ENCODE measurements at regions not wholly inside any gene's neighbourhood (a gene's known extent, or its start where the extent isn't known, plus 50 kb on each side); places are given as distances from the start of the nearest gene placed in this dataset.

GRCh38 chr2:150917961-150918713 lies 343.5 kb downstream of the RBM43 start:
- TF ChIP-seq MAX (IDR thresholded peaks at IDR 0.05), result no peak
- Histone ChIP-seq H3K4me3 (ENCODE audit: low read depth in 1 of 3, low read length in 3 of 3) (no peak overlapping the region), H3K4me1 (ENCODE audit: control insufficient read depth in 4 of 4, insufficient read depth in 4 of 4, low read length in 3 of 4) (no peaks in the 10 kb centered on the region), H3K36me3 (ENCODE audit: control insufficient read depth in 4 of 4, insufficient read depth in 3 of 4, low read depth in 1 of 4, low read length in 3 of 4) (no peaks in the 10 kb centered on the region), H3K27me3 (ENCODE audit: control insufficient read depth in 4 of 4, insufficient read depth in 4 of 4, low read length in 3 of 4) (no peaks in the 10 kb centered on the region), H3K9me3 (ENCODE audit: control insufficient read depth in 4 of 4, low read length in 3 of 4) (no peaks in the 10 kb centered on the region), H3K27ac (ENCODE audit: low read depth in 1 of 2, low read length in 2 of 2) (no peak overlapping the region), H3K9ac (ENCODE audit: low read depth in 1 of 2, low read length in 2 of 2) (no peak overlapping the region)
- WGBS, result 87% methylated on average over 7 of the region's 7 CpGs
- DNase-seq (ENCODE audit: low spot score), result no peak

GRCh38 chr2:150916467-150917396 lies 344.9 kb downstream of the RBM43 start:
- no peaks in the 10 kb centered on the region for H3K27me3 ChIP-seq (ENCODE audit: control insufficient read depth in 4 of 4, insufficient read depth in 4 of 4, low read length in 3 of 4)
- no peak overlapping the region for H3K27ac ChIP-seq (ENCODE audit: low read depth in 1 of 2, low read length in 2 of 2)
- H3K4me3 ChIP-seq (ENCODE audit: low read depth in 1 of 3, low read length in 3 of 3), result no peak overlapping the region
- H3K36me3 ChIP-seq (ENCODE audit: control insufficient read depth in 4 of 4, insufficient read depth in 3 of 4, low read depth in 1 of 4, low read length in 3 of 4), result no peaks in the 10 kb centered on the region
- TF ChIP-seq RXRA (IDR thresholded peaks at IDR 0.05) (no peak), RAD21 (IDR thresholded peaks at IDR 0.05) (no peak), CTCF (IDR thresholded peaks at IDR 0.05; ENCODE audit: low read depth, low read length, missing input control) (no peak), NR2F2 (IDR thresholded peaks at IDR 0.05) (no peak), HNF4A (conservative IDR thresholded peaks at IDR 0.05) (no peak), SP1 (IDR thresholded peaks at IDR 0.05) (no peak), HNF4G (IDR thresholded peaks at IDR 0.05) (no peak), JUND (IDR thresholded peaks at IDR 0.05) (no peak), MAX (IDR thresholded peaks at IDR 0.05) (no peak), FOXA1 (IDR thresholded peaks at IDR 0.05) (no peak), FOXA2 (IDR thresholded peaks at IDR 0.05) (no peak), YY1 (IDR thresholded peaks at IDR 0.05) (no peak), TAF1 (conservative IDR thresholded peaks at IDR 0.05) (no peak), GABPA (IDR thresholded peaks at IDR 0.05 in 1 of 2, conservative IDR thresholded peaks at IDR 0.05 in 1 of 2) (no peak), REST (IDR thresholded peaks at IDR 0.05) (no peak), EGR1 (IDR thresholded peaks at IDR 0.05; ENCODE audit: low read depth in 2 of 2) (no peak)
- no peak for DNase-seq (ENCODE audit: low spot score)
- H3K9me3 ChIP-seq (ENCODE audit: control insufficient read depth in 4 of 4, low read length in 3 of 4), result no peaks in the 10 kb centered on the region
- H3K9ac ChIP-seq (ENCODE audit: low read depth in 1 of 2, low read length in 2 of 2), result no peak overlapping the region
- 90% methylated on average over 8 of the region's 8 CpGs for WGBS
- no peaks in the 10 kb centered on the region for H3K4me1 ChIP-seq (ENCODE audit: control insufficient read depth in 4 of 4, insufficient read depth in 4 of 4, low read length in 3 of 4)

All from liver (tissue), 8 donors.